ENCODE measurements at regions not wholly inside any gene's neighbourhood (a gene's known extent, or its start where the extent isn't known, plus 50 kb on each side); places are given as distances from the start of the nearest gene placed in this dataset.

- no peak for DNase-seq (ENCODE audit: low read depth)
These were observed 59.6 kb upstream of the CDH13 start for GRCh38 chr16:82567175-82567574.

- DNase-seq (ENCODE audit: low read depth), result no peak
These were observed 63.4 kb upstream of the CDH13 start for GRCh38 chr16:82563401-82563800.

- no peak for DNase-seq (ENCODE audit: low read depth)
These were observed 64.5 kb upstream of the CDH13 start for GRCh38 chr16:82562183-82562683.

GRCh38 chr16:82560805-82561325, 65.9 kb upstream of the CDH13 start:
- DNase-seq (ENCODE audit: low read depth), result no peak

- no peak for DNase-seq (ENCODE audit: low read depth)
These were observed 82.2 kb upstream of the CDH13 start for GRCh38 chr16:82544378-82545160.

GRCh38 chr16:82542714-82543113, 84.1 kb upstream of the CDH13 start:
- DNase-seq (ENCODE audit: low read depth), result no peak

GRCh38 chr16:82541103-82541502, 85.7 kb upstream of the CDH13 start:
- no peak for DNase-seq (ENCODE audit: low read depth)

- DNase-seq (ENCODE audit: low read depth), result no peak
These were observed 91.0 kb upstream of the CDH13 start for GRCh38 chr16:82535764-82536163.

- DNase-seq (ENCODE audit: low read depth), result no peak
These were observed 91.5 kb upstream of the CDH13 start for GRCh38 chr16:82535262-82535661.

- DNase-seq (ENCODE audit: low read depth), result no peak
These were observed 93.6 kb upstream of the CDH13 start for GRCh38 chr16:82533189-82533588.

- DNase-seq (ENCODE audit: low read depth), result no peak
These were observed 95.9 kb upstream of the CDH13 start for GRCh38 chr16:82530883-82531282.

GRCh38 chr16:82527101-82527500, 99.7 kb upstream of the CDH13 start:
- no peak for DNase-seq (ENCODE audit: low read depth)

- DNase-seq (ENCODE audit: low read depth), result no peak
These were observed 101.8 kb upstream of the CDH13 start for GRCh38 chr16:82524976-82525375.

GRCh38 chr16:82523815-82524214, 103.0 kb upstream of the CDH13 start:
- DNase-seq (ENCODE audit: low read depth), result peak; percentile 4

GRCh38 chr16:82522026-82522425, 104.7 kb upstream of the CDH13 start:
- DNase-seq (ENCODE audit: low read depth), result no peak

GRCh38 chr16:82518811-82519210, 108.0 kb upstream of the CDH13 start:
- DNase-seq (ENCODE audit: low read depth), result no peak

GRCh38 chr16:82514262-82514661, 112.5 kb upstream of the CDH13 start:
- no peak for DNase-seq (ENCODE audit: low read depth)

- DNase-seq (ENCODE audit: low read depth), result no peak
These were observed 115.9 kb upstream of the CDH13 start for GRCh38 chr16:82510789-82511305.

- no peak for DNase-seq (ENCODE audit: low read depth)
These were observed 116.9 kb upstream of the CDH13 start for GRCh38 chr16:82509691-82510430.

GRCh38 chr16:82506692-82507670, 119.8 kb upstream of the CDH13 start:
- no peak for DNase-seq (ENCODE audit: low read depth)

- DNase-seq (ENCODE audit: low read depth), result no peak
These were observed 121.9 kb upstream of the CDH13 start for GRCh38 chr16:82504836-82505235.

- DNase-seq (ENCODE audit: low read depth), result no peak
These were observed 127.5 kb upstream of the CDH13 start for GRCh38 chr16:82499302-82499701.
